WTC11 (cell line): ENCODE measurements at regions not wholly inside any gene's neighbourhood (a gene's known extent, or its start where the extent isn't known, plus 50 kb on each side); places are given as distances from the start of the nearest gene placed in this dataset.

Experiments
- ATAC-seq: fragments of 200-7000 bp; cut with Tn5 transposase; 2 replicates; pipeline ENCODE4 v1.10.0; 2021; ENCODE audit warnings: mild to moderate bottlenecking, moderate library complexity
- CTCF ChIA-PET: fragments of 300-600 bp; sonication (Branson Sonifier 250); formaldehyde crosslinking; loops from one replicate; lab custom pipeline; 2021; ENCODE audit warnings: antibody characterized with exemption; lab: Charles Lee
- POLR2A ChIA-PET: fragments of 350-600 bp; sonication (Branson Sonifier 250); formaldehyde crosslinking; loops from one replicate; lab custom pipeline; 2021; ENCODE audit warnings: antibody characterized with exemption; lab: Charles Lee
- DNase-seq: peaks from one replicate; pipeline ENCODE4 v3.0.0; 2021; ENCODE audit warnings: low spot score
- H3K27ac Mint-ChIP-seq: 2 replicates; pipeline ENCODE4 v1.8.0; 2021; ENCODE audit warnings: mixed read lengths
- H3K27me3 Mint-ChIP-seq: 2 replicates; pipeline ENCODE4 v1.8.0; 2021; ENCODE audit warnings: low read depth, mild to moderate bottlenecking, moderate library complexity, mixed read lengths
- H3K36me3 Mint-ChIP-seq: 2 replicates; pipeline ENCODE4 v1.8.0; 2021; ENCODE audit warnings: mixed read lengths
- H3K4me1 Mint-ChIP-seq: 2 replicates; pipeline ENCODE4 v1.8.0; 2022; ENCODE audit warnings: mixed read lengths
- H3K4me3 Mint-ChIP-seq: 2 replicates; pipeline ENCODE4 v1.8.0; 2021; ENCODE audit warnings: mild to moderate bottlenecking, moderate library complexity, mixed read lengths
- H3K9me3 Mint-ChIP-seq: 2 replicates; pipeline ENCODE4 v1.8.0; 2021; ENCODE audit warnings: mixed read lengths
- EMX1 ChIP-seq: fragments of 250-450 bp; sonication (Bioruptor Pico); IDR thresholded peaks from 2 replicates; pipeline ENCODE4 v1.8.0; 2021; ENCODE audit warnings: mild to moderate bottlenecking
- GABPB1 ChIP-seq: sonication (generic); formaldehyde crosslinking; IDR thresholded peaks from 2 replicates; pipeline ENCODE4 v1.8.1; 2023; ENCODE audit warnings: mild to moderate bottlenecking, missing genetic modification reagents
- IRF2 ChIP-seq: sonication (generic); formaldehyde crosslinking; IDR thresholded peaks from 2 replicates; pipeline ENCODE4 v1.8.0; 2022; ENCODE audit warnings: low read depth, missing genetic modification reagents, borderline replicate concordance
- NR2C2 ChIP-seq: sonication (generic); formaldehyde crosslinking; IDR thresholded peaks from 2 replicates; pipeline ENCODE4 v1.8.0; 2022; ENCODE audit warnings: mild to moderate bottlenecking, missing genetic modification reagents
- OVOL2 ChIP-seq: fragments of 250-450 bp; sonication (Bioruptor Pico); IDR thresholded peaks from 2 replicates; pipeline ENCODE4 v1.9.0; 2021; ENCODE audit warnings: mild to moderate bottlenecking, borderline replicate concordance
- RORB ChIP-seq: fragments of 250-450 bp; sonication (Bioruptor Pico); IDR thresholded peaks from 2 replicates; pipeline ENCODE4 v1.9.0; 2021; ENCODE audit warnings: mild to moderate bottlenecking
- SMAD3 ChIP-seq: sonication (generic); formaldehyde crosslinking; IDR thresholded peaks from 2 replicates; pipeline ENCODE4 v1.8.0; 2022; ENCODE audit warnings: missing genetic modification reagents, mild to moderate bottlenecking, borderline replicate concordance
- ZNF121 ChIP-seq: sonication (generic); formaldehyde crosslinking; IDR thresholded peaks from 2 replicates; pipeline ENCODE4 v1.8.0; 2023; ENCODE audit warnings: missing genetic modification reagents
- TF ChIP-seq, protein P1 (sequence below): fragments of 250-450 bp; sonication (Bioruptor Pico); IDR thresholded peaks from 2 replicates; pipeline ENCODE4 v1.9.0; 2021; ENCODE audit warnings: mild to moderate bottlenecking, borderline replicate concordance
- TF ChIP-seq, protein P2 (sequence below): sonication (generic); formaldehyde crosslinking; IDR thresholded peaks from 2 replicates; pipeline ENCODE4 v1.8.1; 2022; ENCODE audit warnings: low read depth, missing genetic modification reagents, borderline replicate concordance
- TF ChIP-seq, protein P3 (sequence below): sonication (generic); formaldehyde crosslinking; IDR thresholded peaks from 2 replicates; pipeline ENCODE4 v1.8.0; 2022; ENCODE audit warnings: mild to moderate bottlenecking, missing genetic modification reagents
- TF ChIP-seq, protein P4 (sequence below): fragments of 250-450 bp; sonication (Bioruptor Pico); IDR thresholded peaks from 2 replicates; pipeline ENCODE4 v2.1.2; 2022; ENCODE audit warnings: mild to moderate bottlenecking, moderate library complexity
- TF ChIP-seq, protein P5 (sequence below): sonication (generic); formaldehyde crosslinking; IDR thresholded peaks from 2 replicates; pipeline ENCODE4 v1.8.0; 2022; ENCODE audit warnings: mild to moderate bottlenecking, missing genetic modification reagents
- TF ChIP-seq, protein P6 (sequence below): sonication (generic); formaldehyde crosslinking; IDR thresholded peaks from 2 replicates; pipeline ENCODE4 v1.8.0; 2022; ENCODE audit warnings: missing genetic modification reagents

DNA sequence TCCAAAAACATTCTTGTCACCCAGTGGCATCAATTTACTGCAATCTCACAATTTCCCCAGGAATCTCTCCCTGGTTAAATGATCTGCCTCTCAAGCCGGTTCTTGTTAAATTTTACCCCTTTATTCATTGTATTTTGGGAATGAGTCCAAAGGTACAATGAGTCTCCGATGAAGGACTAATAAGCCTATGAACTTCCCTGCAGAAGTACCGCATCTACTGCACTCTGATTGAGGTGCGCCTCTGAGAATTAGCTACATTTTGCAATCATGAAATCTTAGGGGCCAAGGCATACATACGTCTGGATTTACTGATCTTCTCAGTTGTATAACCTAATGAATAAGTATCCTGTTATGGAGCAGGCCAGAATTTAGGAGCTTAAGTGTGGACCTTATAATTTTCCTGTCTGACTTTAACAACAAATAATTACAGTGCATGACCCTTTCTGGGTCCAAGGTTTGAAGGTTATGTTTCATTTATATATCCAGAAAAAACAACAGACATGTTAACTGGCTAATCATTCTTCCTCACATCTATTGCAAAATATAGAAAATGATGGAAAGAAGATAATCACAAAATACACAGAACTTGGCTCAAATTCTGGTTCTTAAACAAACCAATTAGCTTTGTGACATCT is 261.8 kb upstream of the NRXN1 start (continued):
- TF ChIP-seq IRF2 (CRISPR knock-in tag), result no peak
- no peak for TF ChIP-seq GABPB1
- TF ChIP-seq EMX1 (CRISPR knock-in tag), result no peak
- TF ChIP-seq, all 79 proteins: peak for 0

DNA sequence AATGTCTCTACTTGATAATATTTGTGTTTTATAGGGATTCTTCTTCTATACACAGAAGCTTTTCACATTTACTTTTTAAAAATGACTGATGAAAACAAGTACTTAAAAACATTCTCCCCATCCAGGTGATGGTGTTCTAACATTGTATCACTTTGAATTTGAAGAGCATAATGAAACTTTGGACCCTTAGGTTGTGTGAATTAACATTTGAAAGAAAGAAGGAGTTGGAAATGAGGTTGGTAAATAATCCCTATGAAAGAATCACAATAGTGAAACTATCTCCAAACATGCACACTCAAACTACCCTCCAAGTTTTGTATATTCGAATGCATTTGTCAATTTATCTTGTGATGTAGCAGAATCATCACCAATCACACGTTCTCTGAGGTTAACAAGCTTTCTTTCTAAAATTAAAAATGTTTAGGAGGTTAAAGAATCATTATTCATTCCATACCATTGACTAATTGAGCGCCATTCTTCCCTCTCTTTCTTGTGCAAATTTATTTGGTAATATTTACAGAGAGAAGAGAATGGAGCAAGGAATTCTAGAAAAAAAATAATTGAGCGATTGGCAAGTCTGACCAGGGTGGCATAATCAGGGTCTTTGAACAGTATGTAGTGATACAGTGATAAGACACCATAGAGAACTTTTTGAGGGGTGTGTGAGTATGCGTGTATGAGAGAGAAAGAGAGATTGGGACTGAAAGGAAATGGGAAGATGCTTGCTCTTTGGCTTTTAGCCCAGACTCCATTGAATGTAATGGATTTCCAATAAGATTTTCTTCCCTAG is 260.0 kb upstream of the NRXN1 start:
- Mint-ChIP-seq H3K27ac (peak overlapping the region; percentile 51), H3K4me1 (peaks cover 47% of the 10 kb centered on the region), H3K36me3 (no peaks in the 10 kb centered on the region)
- POLR2A ChIA-PET, result no interaction called here
- ATAC-seq, result peak; percentile 65
- TF ChIP-seq, protein P1, sequence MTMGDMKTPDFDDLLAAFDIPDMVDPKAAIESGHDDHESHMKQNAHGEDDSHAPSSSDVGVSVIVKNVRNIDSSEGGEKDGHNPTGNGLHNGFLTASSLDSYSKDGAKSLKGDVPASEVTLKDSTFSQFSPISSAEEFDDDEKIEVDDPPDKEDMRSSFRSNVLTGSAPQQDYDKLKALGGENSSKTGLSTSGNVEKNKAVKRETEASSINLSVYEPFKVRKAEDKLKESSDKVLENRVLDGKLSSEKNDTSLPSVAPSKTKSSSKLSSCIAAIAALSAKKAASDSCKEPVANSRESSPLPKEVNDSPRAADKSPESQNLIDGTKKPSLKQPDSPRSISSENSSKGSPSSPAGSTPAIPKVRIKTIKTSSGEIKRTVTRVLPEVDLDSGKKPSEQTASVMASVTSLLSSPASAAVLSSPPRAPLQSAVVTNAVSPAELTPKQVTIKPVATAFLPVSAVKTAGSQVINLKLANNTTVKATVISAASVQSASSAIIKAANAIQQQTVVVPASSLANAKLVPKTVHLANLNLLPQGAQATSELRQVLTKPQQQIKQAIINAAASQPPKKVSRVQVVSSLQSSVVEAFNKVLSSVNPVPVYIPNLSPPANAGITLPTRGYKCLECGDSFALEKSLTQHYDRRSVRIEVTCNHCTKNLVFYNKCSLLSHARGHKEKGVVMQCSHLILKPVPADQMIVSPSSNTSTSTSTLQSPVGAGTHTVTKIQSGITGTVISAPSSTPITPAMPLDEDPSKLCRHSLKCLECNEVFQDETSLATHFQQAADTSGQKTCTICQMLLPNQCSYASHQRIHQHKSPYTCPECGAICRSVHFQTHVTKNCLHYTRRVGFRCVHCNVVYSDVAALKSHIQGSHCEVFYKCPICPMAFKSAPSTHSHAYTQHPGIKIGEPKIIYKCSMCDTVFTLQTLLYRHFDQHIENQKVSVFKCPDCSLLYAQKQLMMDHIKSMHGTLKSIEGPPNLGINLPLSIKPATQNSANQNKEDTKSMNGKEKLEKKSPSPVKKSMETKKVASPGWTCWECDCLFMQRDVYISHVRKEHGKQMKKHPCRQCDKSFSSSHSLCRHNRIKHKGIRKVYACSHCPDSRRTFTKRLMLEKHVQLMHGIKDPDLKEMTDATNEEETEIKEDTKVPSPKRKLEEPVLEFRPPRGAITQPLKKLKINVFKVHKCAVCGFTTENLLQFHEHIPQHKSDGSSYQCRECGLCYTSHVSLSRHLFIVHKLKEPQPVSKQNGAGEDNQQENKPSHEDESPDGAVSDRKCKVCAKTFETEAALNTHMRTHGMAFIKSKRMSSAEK (CRISPR knock-in tag), result no peak
- TF ChIP-seq IRF2 (CRISPR knock-in tag) (no peak), ZNF121 (CRISPR knock-in tag) (no peak), OVOL2 (CRISPR knock-in tag) (no peak), RORB (CRISPR knock-in tag) (no peak), NR2C2 (CRISPR knock-in tag) (no peak), SMAD3 (CRISPR knock-in tag) (no peak)
- TF ChIP-seq, protein P2, sequence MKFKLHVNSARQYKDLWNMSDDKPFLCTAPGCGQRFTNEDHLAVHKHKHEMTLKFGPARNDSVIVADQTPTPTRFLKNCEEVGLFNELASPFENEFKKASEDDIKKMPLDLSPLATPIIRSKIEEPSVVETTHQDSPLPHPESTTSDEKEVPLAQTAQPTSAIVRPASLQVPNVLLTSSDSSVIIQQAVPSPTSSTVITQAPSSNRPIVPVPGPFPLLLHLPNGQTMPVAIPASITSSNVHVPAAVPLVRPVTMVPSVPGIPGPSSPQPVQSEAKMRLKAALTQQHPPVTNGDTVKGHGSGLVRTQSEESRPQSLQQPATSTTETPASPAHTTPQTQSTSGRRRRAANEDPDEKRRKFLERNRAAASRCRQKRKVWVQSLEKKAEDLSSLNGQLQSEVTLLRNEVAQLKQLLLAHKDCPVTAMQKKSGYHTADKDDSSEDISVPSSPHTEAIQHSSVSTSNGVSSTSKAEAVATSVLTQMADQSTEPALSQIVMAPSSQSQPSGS (CRISPR knock-in tag), result no peak
- TF ChIP-seq, protein P3, sequence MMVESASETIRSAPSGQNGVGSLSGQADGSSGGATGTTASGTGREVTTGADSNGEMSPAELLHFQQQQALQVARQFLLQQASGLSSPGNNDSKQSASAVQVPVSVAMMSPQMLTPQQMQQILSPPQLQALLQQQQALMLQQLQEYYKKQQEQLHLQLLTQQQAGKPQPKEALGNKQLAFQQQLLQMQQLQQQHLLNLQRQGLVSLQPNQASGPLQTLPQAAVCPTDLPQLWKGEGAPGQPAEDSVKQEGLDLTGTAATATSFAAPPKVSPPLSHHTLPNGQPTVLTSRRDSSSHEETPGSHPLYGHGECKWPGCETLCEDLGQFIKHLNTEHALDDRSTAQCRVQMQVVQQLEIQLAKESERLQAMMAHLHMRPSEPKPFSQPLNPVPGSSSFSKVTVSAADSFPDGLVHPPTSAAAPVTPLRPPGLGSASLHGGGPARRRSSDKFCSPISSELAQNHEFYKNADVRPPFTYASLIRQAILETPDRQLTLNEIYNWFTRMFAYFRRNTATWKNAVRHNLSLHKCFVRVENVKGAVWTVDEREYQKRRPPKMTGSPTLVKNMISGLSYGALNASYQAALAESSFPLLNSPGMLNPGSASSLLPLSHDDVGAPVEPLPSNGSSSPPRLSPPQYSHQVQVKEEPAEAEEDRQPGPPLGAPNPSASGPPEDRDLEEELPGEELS (CRISPR knock-in tag), result no peak
- TF ChIP-seq, protein P4, sequence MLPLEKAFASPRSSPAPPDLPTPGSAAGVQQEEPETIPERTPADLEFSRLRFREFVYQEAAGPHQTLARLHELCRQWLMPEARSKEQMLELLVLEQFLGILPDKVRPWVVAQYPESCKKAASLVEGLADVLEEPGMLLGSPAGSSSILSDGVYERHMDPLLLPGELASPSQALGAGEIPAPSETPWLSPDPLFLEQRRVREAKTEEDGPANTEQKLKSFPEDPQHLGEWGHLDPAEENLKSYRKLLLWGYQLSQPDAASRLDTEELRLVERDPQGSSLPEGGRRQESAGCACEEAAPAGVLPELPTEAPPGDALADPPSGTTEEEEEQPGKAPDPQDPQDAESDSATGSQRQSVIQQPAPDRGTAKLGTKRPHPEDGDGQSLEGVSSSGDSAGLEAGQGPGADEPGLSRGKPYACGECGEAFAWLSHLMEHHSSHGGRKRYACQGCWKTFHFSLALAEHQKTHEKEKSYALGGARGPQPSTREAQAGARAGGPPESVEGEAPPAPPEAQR (CRISPR knock-in tag), result no peak
- TF ChIP-seq, protein P5, sequence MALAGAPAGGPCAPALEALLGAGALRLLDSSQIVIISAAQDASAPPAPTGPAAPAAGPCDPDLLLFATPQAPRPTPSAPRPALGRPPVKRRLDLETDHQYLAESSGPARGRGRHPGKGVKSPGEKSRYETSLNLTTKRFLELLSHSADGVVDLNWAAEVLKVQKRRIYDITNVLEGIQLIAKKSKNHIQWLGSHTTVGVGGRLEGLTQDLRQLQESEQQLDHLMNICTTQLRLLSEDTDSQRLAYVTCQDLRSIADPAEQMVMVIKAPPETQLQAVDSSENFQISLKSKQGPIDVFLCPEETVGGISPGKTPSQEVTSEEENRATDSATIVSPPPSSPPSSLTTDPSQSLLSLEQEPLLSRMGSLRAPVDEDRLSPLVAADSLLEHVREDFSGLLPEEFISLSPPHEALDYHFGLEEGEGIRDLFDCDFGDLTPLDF (CRISPR knock-in tag), result no peak
- TF ChIP-seq, protein P6, sequence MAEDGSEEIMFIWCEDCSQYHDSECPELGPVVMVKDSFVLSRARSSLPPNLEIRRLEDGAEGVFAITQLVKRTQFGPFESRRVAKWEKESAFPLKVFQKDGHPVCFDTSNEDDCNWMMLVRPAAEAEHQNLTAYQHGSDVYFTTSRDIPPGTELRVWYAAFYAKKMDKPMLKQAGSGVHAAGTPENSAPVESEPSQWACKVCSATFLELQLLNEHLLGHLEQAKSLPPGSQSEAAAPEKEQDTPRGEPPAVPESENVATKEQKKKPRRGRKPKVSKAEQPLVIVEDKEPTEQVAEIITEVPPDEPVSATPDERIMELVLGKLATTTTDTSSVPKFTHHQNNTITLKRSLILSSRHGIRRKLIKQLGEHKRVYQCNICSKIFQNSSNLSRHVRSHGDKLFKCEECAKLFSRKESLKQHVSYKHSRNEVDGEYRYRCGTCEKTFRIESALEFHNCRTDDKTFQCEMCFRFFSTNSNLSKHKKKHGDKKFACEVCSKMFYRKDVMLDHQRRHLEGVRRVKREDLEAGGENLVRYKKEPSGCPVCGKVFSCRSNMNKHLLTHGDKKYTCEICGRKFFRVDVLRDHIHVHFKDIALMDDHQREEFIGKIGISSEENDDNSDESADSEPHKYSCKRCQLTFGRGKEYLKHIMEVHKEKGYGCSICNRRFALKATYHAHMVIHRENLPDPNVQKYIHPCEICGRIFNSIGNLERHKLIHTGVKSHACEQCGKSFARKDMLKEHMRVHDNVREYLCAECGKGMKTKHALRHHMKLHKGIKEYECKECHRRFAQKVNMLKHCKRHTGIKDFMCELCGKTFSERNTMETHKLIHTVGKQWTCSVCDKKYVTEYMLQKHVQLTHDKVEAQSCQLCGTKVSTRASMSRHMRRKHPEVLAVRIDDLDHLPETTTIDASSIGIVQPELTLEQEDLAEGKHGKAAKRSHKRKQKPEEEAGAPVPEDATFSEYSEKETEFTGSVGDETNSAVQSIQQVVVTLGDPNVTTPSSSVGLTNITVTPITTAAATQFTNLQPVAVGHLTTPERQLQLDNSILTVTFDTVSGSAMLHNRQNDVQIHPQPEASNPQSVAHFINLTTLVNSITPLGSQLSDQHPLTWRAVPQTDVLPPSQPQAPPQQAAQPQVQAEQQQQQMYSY, result no peak
- TF ChIP-seq, all 79 proteins: peak for 0
- peaks cover 18% of the 10 kb centered on the region for H3K27me3 Mint-ChIP-seq
- CTCF ChIA-PET, result no interaction called here
- peaks cover 10% of the 10 kb centered on the region for H3K9me3 Mint-ChIP-seq
- no peak for DNase-seq
- peak overlapping the region; percentile 44 for H3K4me3 Mint-ChIP-seq
